HEK293 (cell line): ENCODE measurements at regions not wholly inside any gene's neighbourhood (a gene's known extent, or its start where the extent isn't known, plus 50 kb on each side); places are given as distances from the start of the nearest gene placed in this dataset.
A peak's percentile ranks its signal among the peaks of the same experiment; 100 is the strongest.

Experiments used
- BCL11B ChIP-seq: fragments of 450-650 bp; formaldehyde crosslinking; IDR thresholded peaks from 2 replicates; pipeline ENCODE4 v1.5.1; 2016; ENCODE audit warnings: low read depth, missing biosample characterization, missing genetic modification characterization
- CTCF ChIP-seq: fragments of 450-650 bp; formaldehyde crosslinking; IDR thresholded peaks from 2 replicates; pipeline ENCODE4 v1.5.1; 2016; ENCODE audit warnings: missing biosample characterization, missing genetic modification characterization
- KLF16 ChIP-seq: fragments of 450-650 bp; formaldehyde crosslinking; IDR thresholded peaks from 2 replicates; pipeline ENCODE4 v1.5.1; 2017; ENCODE audit warnings: missing biosample characterization, missing genetic modification characterization
- SCRT2 ChIP-seq: fragments of 450-650 bp; formaldehyde crosslinking; IDR thresholded peaks from 2 replicates; pipeline ENCODE4 v1.5.1; 2016; ENCODE audit warnings: missing biosample characterization, missing genetic modification characterization
- ZFP69B ChIP-seq: fragments of 450-650 bp; formaldehyde crosslinking; IDR thresholded peaks from 2 replicates; pipeline ENCODE4 v1.5.1; 2016; ENCODE audit warnings: missing biosample characterization, missing genetic modification characterization
- ZNF121 ChIP-seq: fragments of 450-650 bp; formaldehyde crosslinking; IDR thresholded peaks from 2 replicates; pipeline ENCODE4 v1.5.1; 2016; ENCODE audit warnings: missing biosample characterization, missing genetic modification characterization
- ZNF214 ChIP-seq: fragments of 450-650 bp; formaldehyde crosslinking; IDR thresholded peaks from 2 replicates; pipeline ENCODE4 v1.5.1; 2017; ENCODE audit warnings: missing biosample characterization, mild to moderate bottlenecking, missing genetic modification characterization, borderline replicate concordance
- ZNF423 ChIP-seq: fragments of 450-650 bp; formaldehyde crosslinking; IDR thresholded peaks from 2 replicates; pipeline ENCODE4 v1.5.1; 2016; ENCODE audit warnings: missing biosample characterization, missing genetic modification characterization
- ZNF433 ChIP-seq: fragments of 450-650 bp; formaldehyde crosslinking; IDR thresholded peaks from 2 replicates; pipeline ENCODE4 v1.5.1; 2016; ENCODE audit warnings: missing biosample characterization, missing genetic modification characterization, low read depth
- ZNF518A ChIP-seq: fragments of 450-650 bp; formaldehyde crosslinking; conservative IDR thresholded peaks from 2 replicates; pipeline ENCODE4 v1.5.1; 2016; ENCODE audit warnings: low read depth, missing biosample characterization, missing genetic modification characterization
- ZNF621 ChIP-seq: fragments of 450-650 bp; formaldehyde crosslinking; IDR thresholded peaks from 2 replicates; pipeline ENCODE4 v1.5.1; 2017; ENCODE audit warnings: missing biosample characterization, missing genetic modification characterization
- ZNF626 ChIP-seq: fragments of 450-650 bp; sonication (Bioruptor Pico); formaldehyde crosslinking; IDR thresholded peaks from 2 replicates; pipeline ENCODE4 v1.5.1; 2018; ENCODE audit warnings: missing biosample characterization, missing genetic modification characterization, inconsistent platforms
- ZSCAN16 ChIP-seq: fragments of 450-650 bp; formaldehyde crosslinking; IDR thresholded peaks from 2 replicates; pipeline ENCODE4 v1.5.1; 2016; ENCODE audit warnings: missing biosample characterization, missing genetic modification characterization
- ZSCAN4 ChIP-seq: fragments of 450-650 bp; formaldehyde crosslinking; IDR thresholded peaks from 2 replicates; pipeline ENCODE4 v1.5.1; 2017; ENCODE audit warnings: missing biosample characterization, missing genetic modification characterization
- TF ChIP-seq, protein P1 (sequence below): fragments of 450-650 bp; formaldehyde crosslinking; IDR thresholded peaks from 2 replicates; pipeline ENCODE4 v1.5.1; 2016; ENCODE audit warnings: missing biosample characterization, missing genetic modification characterization, low read depth
- TF ChIP-seq, protein P2 (sequence below): fragments of 450-650 bp; formaldehyde crosslinking; IDR thresholded peaks from 2 replicates; pipeline ENCODE4 v1.5.1; 2017; ENCODE audit warnings: missing biosample characterization, missing genetic modification characterization
- TF ChIP-seq, protein P3 (sequence below): fragments of 450-650 bp; formaldehyde crosslinking; IDR thresholded peaks from 2 replicates; pipeline ENCODE4 v1.5.1; 2016; ENCODE audit warnings: missing biosample characterization, missing genetic modification characterization
- TF ChIP-seq, protein P4 (sequence below): fragments of 450-650 bp; formaldehyde crosslinking; IDR thresholded peaks from 2 replicates; pipeline ENCODE4 v1.5.1; 2016; ENCODE audit warnings: missing biosample characterization, missing genetic modification characterization
- TF ChIP-seq, protein P5 (sequence below): fragments of 450-650 bp; formaldehyde crosslinking; IDR thresholded peaks from 2 replicates; pipeline ENCODE4 v1.5.1; 2016; ENCODE audit warnings: missing biosample characterization, missing genetic modification characterization

DNA sequence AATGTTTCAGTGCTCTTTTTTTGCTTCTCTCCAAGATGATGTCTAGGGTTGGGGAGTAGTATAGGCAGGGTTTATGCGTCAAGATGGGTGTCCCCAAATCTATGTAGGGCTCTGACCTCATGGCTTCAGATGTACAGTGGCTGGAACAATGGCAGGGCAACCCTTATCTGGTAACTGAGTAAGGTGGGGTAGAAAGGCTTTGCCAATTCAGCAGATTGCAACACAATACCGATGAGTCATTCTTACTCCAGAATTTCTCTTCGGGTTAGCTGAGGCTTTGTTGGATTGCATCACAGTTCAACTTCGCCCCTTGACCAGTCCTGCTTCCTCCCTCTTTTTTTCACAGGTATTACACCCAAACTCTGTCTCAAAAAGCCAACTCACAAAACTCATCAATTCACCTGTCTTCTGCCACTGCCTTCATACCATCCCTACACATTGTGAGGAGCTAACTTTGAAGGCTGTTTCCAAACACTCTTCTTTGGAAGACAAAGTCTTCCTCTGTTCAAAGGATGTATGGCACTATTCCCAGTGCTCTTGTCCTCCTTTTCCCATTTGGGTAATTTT, 190.2 kb upstream of the CNOT2 start (continued):
- no peak for TF ChIP-seq ZSCAN16 (tag by site-specific recombination)
- TF ChIP-seq CTCF (tag by site-specific recombination): no peak
- TF ChIP-seq, protein P1, sequence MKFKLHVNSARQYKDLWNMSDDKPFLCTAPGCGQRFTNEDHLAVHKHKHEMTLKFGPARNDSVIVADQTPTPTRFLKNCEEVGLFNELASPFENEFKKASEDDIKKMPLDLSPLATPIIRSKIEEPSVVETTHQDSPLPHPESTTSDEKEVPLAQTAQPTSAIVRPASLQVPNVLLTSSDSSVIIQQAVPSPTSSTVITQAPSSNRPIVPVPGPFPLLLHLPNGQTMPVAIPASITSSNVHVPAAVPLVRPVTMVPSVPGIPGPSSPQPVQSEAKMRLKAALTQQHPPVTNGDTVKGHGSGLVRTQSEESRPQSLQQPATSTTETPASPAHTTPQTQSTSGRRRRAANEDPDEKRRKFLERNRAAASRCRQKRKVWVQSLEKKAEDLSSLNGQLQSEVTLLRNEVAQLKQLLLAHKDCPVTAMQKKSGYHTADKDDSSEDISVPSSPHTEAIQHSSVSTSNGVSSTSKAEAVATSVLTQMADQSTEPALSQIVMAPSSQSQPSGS (tag by site-specific recombination): peak; percentile 54; the same call in 1 of the 2 replicates
- TF ChIP-seq ZNF626: no peak
- TF ChIP-seq KLF16: no peak
- TF ChIP-seq ZNF121 (tag by site-specific recombination): no peak
- 0 out of 2 replicates have a peak, but pooled peaks have one; percentile 27 for TF ChIP-seq ZFP69B (tag by site-specific recombination)
- TF ChIP-seq, protein P2, sequence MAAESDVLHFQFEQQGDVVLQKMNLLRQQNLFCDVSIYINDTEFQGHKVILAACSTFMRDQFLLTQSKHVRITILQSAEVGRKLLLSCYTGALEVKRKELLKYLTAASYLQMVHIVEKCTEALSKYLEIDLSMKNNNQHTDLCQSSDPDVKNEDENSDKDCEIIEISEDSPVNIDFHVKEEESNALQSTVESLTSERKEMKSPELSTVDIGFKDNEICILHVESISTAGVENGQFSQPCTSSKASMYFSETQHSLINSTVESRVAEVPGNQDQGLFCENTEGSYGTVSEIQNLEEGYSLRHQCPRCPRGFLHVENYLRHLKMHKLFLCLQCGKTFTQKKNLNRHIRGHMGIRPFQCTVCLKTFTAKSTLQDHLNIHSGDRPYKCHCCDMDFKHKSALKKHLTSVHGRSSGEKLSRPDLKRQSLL (tag by site-specific recombination): no peak
- TF ChIP-seq ZNF214 (tag by site-specific recombination): no peak
- no peak for TF ChIP-seq ZSCAN4
- TF ChIP-seq, protein P3, sequence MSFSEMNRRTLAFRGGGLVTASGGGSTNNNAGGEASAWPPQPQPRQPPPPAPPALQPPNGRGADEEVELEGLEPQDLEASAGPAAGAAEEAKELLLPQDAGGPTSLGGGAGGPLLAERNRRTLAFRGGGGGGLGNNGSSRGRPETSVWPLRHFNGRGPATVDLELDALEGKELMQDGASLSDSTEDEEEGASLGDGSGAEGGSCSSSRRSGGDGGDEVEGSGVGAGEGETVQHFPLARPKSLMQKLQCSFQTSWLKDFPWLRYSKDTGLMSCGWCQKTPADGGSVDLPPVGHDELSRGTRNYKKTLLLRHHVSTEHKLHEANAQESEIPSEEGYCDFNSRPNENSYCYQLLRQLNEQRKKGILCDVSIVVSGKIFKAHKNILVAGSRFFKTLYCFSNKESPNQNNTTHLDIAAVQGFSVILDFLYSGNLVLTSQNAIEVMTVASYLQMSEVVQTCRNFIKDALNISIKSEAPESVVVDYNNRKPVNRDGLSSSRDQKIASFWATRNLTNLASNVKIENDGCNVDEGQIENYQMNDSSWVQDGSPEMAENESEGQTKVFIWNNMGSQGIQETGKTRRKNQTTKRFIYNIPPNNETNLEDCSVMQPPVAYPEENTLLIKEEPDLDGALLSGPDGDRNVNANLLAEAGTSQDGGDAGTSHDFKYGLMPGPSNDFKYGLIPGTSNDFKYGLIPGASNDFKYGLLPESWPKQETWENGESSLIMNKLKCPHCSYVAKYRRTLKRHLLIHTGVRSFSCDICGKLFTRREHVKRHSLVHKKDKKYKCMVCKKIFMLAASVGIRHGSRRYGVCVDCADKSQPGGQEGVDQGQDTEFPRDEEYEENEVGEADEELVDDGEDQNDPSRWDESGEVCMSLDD (tag by site-specific recombination): no peak
- TF ChIP-seq, protein P4, sequence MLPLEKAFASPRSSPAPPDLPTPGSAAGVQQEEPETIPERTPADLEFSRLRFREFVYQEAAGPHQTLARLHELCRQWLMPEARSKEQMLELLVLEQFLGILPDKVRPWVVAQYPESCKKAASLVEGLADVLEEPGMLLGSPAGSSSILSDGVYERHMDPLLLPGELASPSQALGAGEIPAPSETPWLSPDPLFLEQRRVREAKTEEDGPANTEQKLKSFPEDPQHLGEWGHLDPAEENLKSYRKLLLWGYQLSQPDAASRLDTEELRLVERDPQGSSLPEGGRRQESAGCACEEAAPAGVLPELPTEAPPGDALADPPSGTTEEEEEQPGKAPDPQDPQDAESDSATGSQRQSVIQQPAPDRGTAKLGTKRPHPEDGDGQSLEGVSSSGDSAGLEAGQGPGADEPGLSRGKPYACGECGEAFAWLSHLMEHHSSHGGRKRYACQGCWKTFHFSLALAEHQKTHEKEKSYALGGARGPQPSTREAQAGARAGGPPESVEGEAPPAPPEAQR: no peak
- no peak for TF ChIP-seq ZNF423
- TF ChIP-seq, protein P5, sequence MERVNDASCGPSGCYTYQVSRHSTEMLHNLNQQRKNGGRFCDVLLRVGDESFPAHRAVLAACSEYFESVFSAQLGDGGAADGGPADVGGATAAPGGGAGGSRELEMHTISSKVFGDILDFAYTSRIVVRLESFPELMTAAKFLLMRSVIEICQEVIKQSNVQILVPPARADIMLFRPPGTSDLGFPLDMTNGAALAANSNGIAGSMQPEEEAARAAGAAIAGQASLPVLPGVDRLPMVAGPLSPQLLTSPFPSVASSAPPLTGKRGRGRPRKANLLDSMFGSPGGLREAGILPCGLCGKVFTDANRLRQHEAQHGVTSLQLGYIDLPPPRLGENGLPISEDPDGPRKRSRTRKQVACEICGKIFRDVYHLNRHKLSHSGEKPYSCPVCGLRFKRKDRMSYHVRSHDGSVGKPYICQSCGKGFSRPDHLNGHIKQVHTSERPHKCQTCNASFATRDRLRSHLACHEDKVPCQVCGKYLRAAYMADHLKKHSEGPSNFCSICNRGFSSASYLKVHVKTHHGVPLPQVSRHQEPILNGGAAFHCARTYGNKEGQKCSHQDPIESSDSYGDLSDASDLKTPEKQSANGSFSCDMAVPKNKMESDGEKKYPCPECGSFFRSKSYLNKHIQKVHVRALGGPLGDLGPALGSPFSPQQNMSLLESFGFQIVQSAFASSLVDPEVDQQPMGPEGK (tag by site-specific recombination): 0 out of 2 replicates have a peak, but pooled peaks have one; percentile 16
- no peak for TF ChIP-seq SCRT2
- TF ChIP-seq ZNF621: no peak
- peak; percentile 73 for TF ChIP-seq ZNF518A (tag by site-specific recombination)
- no peak for TF ChIP-seq ZNF433 (tag by site-specific recombination)
- TF ChIP-seq BCL11B (tag by site-specific recombination): no peak
